ENCODE measurements at regions not wholly inside any gene's neighbourhood (a gene's known extent, or its start where the extent isn't known, plus 50 kb on each side); places are given as distances from the start of the nearest gene placed in this dataset.

- H3K36me3 Mint-ChIP-seq (ENCODE audit: low read depth), result peaks cover 8% of the 10 kb centered on the region
- DNase-seq (ENCODE audit: low spot score), result no peak
- H3K27me3 Mint-ChIP-seq (ENCODE audit: low read depth), result no peaks in the 10 kb centered on the region
- H3K4me1 Mint-ChIP-seq (ENCODE audit: low read depth), result peaks cover 24% of the 10 kb centered on the region
- H3K27ac Mint-ChIP-seq, result peak overlapping the region; percentile 55
- no peak overlapping the region for H3K4me3 Mint-ChIP-seq
- peaks cover 22% of the 10 kb centered on the region for H3K9me3 Mint-ChIP-seq
These were observed 224.0 kb downstream of the KTN1 start for GRCh38 chr14:55803873-55804553.

GRCh38 chr14:55805250-55805649 lies 225.2 kb downstream of the KTN1 start:
- Mint-ChIP-seq H3K9me3 (peaks cover 29% of the 10 kb centered on the region), H3K4me3 (no peak overlapping the region), H3K27me3 (ENCODE audit: low read depth) (no peaks in the 10 kb centered on the region), H3K4me1 (ENCODE audit: low read depth) (peaks cover 27% of the 10 kb centered on the region), H3K36me3 (ENCODE audit: low read depth) (peaks cover 10% of the 10 kb centered on the region), H3K27ac (no peak overlapping the region)
- DNase-seq (ENCODE audit: low spot score), result no peak

- H3K4me1 Mint-ChIP-seq (ENCODE audit: low read depth), result peaks cover 27% of the 10 kb centered on the region
- H3K27me3 Mint-ChIP-seq (ENCODE audit: low read depth), result no peaks in the 10 kb centered on the region
- DNase-seq (ENCODE audit: low spot score), result peak; percentile 39
- peak overlapping the region; percentile 86 for H3K27ac Mint-ChIP-seq
- H3K9me3 Mint-ChIP-seq, result peaks cover 29% of the 10 kb centered on the region
- peaks cover 10% of the 10 kb centered on the region for H3K36me3 Mint-ChIP-seq (ENCODE audit: low read depth)
- H3K4me3 Mint-ChIP-seq, result peak overlapping the region; percentile 50
These were observed 227.3 kb downstream of the KTN1 start for GRCh38 chr14:55807053-55807880.

- Mint-ChIP-seq H3K4me1 (ENCODE audit: low read depth) (peaks cover 27% of the 10 kb centered on the region), H3K4me3 (peak overlapping the region; percentile 50), H3K36me3 (ENCODE audit: low read depth) (peaks cover 10% of the 10 kb centered on the region), H3K27ac (peak overlapping the region; percentile 86), H3K9me3 (peaks cover 27% of the 10 kb centered on the region), H3K27me3 (ENCODE audit: low read depth) (no peaks in the 10 kb centered on the region)
- DNase-seq (ENCODE audit: low spot score), result no peak
These were observed 227.9 kb downstream of the KTN1 start for GRCh38 chr14:55807881-55808379.

DNA sequence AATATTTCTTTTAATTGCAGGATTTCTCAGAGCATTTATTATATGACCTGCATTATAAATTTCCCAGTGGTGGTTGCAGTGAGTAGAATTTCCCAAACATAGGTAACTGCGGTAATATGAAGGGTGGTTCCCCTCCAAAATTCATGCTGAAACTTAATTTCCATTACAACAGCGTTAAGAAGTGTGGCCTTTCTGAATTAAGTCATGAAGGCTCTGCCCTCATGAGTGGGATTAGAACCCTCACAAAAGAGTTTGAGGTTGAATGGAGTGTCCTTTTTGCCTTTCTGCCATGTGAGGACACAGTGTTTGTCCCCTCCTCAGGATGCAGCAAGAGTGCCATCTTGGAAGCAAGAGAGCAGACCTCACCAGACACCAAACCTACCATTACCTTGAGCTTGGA lies 233.6 kb downstream of the KTN1 start:
- Mint-ChIP-seq H3K27me3 (ENCODE audit: low read depth) (no peaks in the 10 kb centered on the region), H3K4me3 (no peak overlapping the region), H3K36me3 (ENCODE audit: low read depth) (peaks cover 2% of the 10 kb centered on the region), H3K27ac (no peak overlapping the region), H3K4me1 (ENCODE audit: low read depth) (peaks cover 2% of the 10 kb centered on the region), H3K9me3 (peaks cover 17% of the 10 kb centered on the region)
- no peak for DNase-seq (ENCODE audit: low spot score)

DNA sequence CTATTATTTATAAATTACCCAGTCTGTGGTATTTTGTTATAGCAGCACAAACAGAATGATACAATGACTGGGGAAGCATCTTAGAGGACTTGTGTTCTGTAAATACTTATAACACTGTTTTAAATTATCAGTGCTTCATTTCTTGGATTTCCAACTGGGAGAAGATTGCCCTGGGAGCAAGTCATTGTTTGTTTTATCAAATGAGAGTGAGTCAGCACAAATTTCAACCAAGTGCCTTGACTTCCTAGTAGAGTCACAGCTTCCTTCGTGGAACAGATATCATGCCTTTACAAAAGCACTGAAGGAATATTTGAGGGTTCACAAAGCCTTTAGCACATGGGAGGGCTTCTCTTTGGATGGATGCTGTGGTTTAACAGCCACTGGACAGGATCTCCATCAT lies 234.1 kb downstream of the KTN1 start:
- H3K4me1 Mint-ChIP-seq (ENCODE audit: low read depth), result peaks cover 2% of the 10 kb centered on the region
- DNase-seq (ENCODE audit: low spot score), result no peak
- peaks cover 17% of the 10 kb centered on the region for H3K9me3 Mint-ChIP-seq
- H3K4me3 Mint-ChIP-seq, result no peak overlapping the region
- H3K36me3 Mint-ChIP-seq (ENCODE audit: low read depth), result peaks cover 2% of the 10 kb centered on the region
- no peaks in the 10 kb centered on the region for H3K27me3 Mint-ChIP-seq (ENCODE audit: low read depth)
- no peak overlapping the region for H3K27ac Mint-ChIP-seq

GRCh38 chr14:55814873-55815272 lies 234.9 kb downstream of the KTN1 start:
- no peak overlapping the region for H3K4me3 Mint-ChIP-seq
- no peak for DNase-seq (ENCODE audit: low spot score)
- no peaks in the 10 kb centered on the region for H3K4me1 Mint-ChIP-seq (ENCODE audit: low read depth)
- no peak overlapping the region for H3K27ac Mint-ChIP-seq
- no peaks in the 10 kb centered on the region for H3K27me3 Mint-ChIP-seq (ENCODE audit: low read depth)
- H3K36me3 Mint-ChIP-seq (ENCODE audit: low read depth), result peaks cover 2% of the 10 kb centered on the region
- peaks cover 14% of the 10 kb centered on the region for H3K9me3 Mint-ChIP-seq

- no peaks in the 10 kb centered on the region for H3K36me3 Mint-ChIP-seq (ENCODE audit: low read depth)
These were observed 236.2 kb downstream of the KTN1 start for GRCh38 chr14:55816225-55816624.

GRCh38 chr14:55819610-55820304 lies 239.8 kb downstream of the KTN1 start:
- H3K27ac Mint-ChIP-seq, result no peak overlapping the region
- peaks cover 3% of the 10 kb centered on the region for H3K9me3 Mint-ChIP-seq
- no peaks in the 10 kb centered on the region for H3K4me1 Mint-ChIP-seq (ENCODE audit: low read depth)
- peaks cover 22% of the 10 kb centered on the region for H3K27me3 Mint-ChIP-seq (ENCODE audit: low read depth)
- H3K36me3 Mint-ChIP-seq (ENCODE audit: low read depth), result no peaks in the 10 kb centered on the region
- DNase-seq (ENCODE audit: low spot score), result no peak
- H3K4me3 Mint-ChIP-seq, result no peak overlapping the region

More at GRCh38 chr14:55816225-55816624, 236.2 kb downstream of the KTN1 start:
- Mint-ChIP-seq H3K27ac (no peak overlapping the region), H3K27me3 (ENCODE audit: low read depth) (no peaks in the 10 kb centered on the region), H3K9me3 (peaks cover 3% of the 10 kb centered on the region), H3K4me1 (ENCODE audit: low read depth) (no peaks in the 10 kb centered on the region), H3K4me3 (no peak overlapping the region)
- DNase-seq (ENCODE audit: low spot score), result no peak

GRCh38 chr14:55822906-55823305 lies 242.9 kb downstream of the KTN1 start:
- H3K9me3 Mint-ChIP-seq, result no peaks in the 10 kb centered on the region
- H3K4me1 Mint-ChIP-seq (ENCODE audit: low read depth), result no peaks in the 10 kb centered on the region
- no peak overlapping the region for H3K27ac Mint-ChIP-seq
- DNase-seq (ENCODE audit: low spot score), result no peak
- H3K36me3 Mint-ChIP-seq (ENCODE audit: low read depth), result no peaks in the 10 kb centered on the region
- peaks cover 27% of the 10 kb centered on the region for H3K27me3 Mint-ChIP-seq (ENCODE audit: low read depth)
- no peak overlapping the region for H3K4me3 Mint-ChIP-seq

GRCh38 chr14:55832122-55832911 lies 252.3 kb downstream of the KTN1 start:
- H3K4me3 Mint-ChIP-seq, result no peak overlapping the region
- peaks cover 9% of the 10 kb centered on the region for H3K27me3 Mint-ChIP-seq (ENCODE audit: low read depth)
- no peak for DNase-seq (ENCODE audit: low spot score)
- H3K9me3 Mint-ChIP-seq, result no peaks in the 10 kb centered on the region
- H3K4me1 Mint-ChIP-seq (ENCODE audit: low read depth), result no peaks in the 10 kb centered on the region
- H3K36me3 Mint-ChIP-seq (ENCODE audit: low read depth), result no peaks in the 10 kb centered on the region
- no peak overlapping the region for H3K27ac Mint-ChIP-seq

- Mint-ChIP-seq H3K27me3 (ENCODE audit: low read depth) (peaks cover 9% of the 10 kb centered on the region), H3K4me1 (ENCODE audit: low read depth) (no peaks in the 10 kb centered on the region), H3K27ac (no peak overlapping the region), H3K36me3 (ENCODE audit: low read depth) (no peaks in the 10 kb centered on the region), H3K4me3 (no peak overlapping the region), H3K9me3 (no peaks in the 10 kb centered on the region)
- no peak for DNase-seq (ENCODE audit: low spot score)
These were observed 253.0 kb downstream of the KTN1 start for GRCh38 chr14:55832974-55833373.

DNA sequence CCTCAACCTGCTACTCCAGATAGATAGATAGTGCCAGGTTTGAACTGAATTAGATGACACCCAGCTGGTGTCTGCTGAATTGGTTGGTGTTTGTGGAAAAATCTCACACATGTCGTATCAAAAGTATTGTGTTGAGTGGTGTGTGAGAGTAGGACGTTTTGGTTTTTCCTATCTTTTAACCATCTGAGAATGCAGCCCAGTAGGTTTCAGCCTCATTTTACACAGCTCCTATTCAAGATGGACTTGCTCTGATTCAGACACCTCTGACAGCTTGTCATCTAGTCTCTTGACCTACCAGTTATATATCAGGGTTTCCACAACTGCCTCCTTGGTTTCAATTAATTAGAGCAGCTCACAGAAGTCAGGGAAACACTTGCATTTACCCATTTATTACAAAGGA lies 254.4 kb downstream of the KTN1 start:
- Mint-ChIP-seq H3K27ac (no peak overlapping the region), H3K27me3 (ENCODE audit: low read depth) (peaks cover 9% of the 10 kb centered on the region), H3K4me3 (no peak overlapping the region), H3K4me1 (ENCODE audit: low read depth) (no peaks in the 10 kb centered on the region), H3K9me3 (no peaks in the 10 kb centered on the region), H3K36me3 (ENCODE audit: low read depth) (no peaks in the 10 kb centered on the region)
- DNase-seq (ENCODE audit: low spot score), result no peak

All from T-helper 2 cell treated with Interferon-gamma antibody and Interleukin-4, amounts not matched to agents 5 μg/mL and 100 μg/mL, for 36 hours (primary cell).